NCI-H146 treated with DMSO at 0.1 percent for 48 hours (cell line): ENCODE measurements at regions not wholly inside any gene's neighbourhood (a gene's known extent, or its start where the extent isn't known, plus 50 kb on each side); places are given as distances from the start of the nearest gene placed in this dataset.

ENCODE experiments used
- DNase-seq: peaks from one replicate; lab custom pipeline; 2025; ENCODE audit not compliant: unreplicated experiment; lab: John Stamatoyannopoulos, UW

DNA sequence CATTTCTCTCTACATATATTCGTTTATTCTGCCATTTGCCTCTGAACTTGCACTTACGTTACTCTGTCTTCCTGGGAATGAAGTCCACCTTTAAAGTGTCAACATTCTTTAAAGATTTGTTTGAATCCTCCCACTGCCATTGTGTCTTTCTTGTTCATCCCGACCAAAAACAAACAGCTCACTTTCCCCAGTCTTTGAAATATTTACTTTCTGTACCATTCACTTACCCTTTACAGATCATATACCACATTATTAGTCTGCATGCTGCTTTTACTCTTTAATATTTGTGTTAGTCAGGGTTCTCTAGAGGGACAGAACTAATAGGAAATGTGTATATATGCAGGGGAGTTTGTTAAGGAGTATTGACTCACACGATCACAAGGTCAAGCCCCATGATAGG lies 176.6 kb upstream of the STARD13 start:
- no peak for DNase-seq

DNA sequence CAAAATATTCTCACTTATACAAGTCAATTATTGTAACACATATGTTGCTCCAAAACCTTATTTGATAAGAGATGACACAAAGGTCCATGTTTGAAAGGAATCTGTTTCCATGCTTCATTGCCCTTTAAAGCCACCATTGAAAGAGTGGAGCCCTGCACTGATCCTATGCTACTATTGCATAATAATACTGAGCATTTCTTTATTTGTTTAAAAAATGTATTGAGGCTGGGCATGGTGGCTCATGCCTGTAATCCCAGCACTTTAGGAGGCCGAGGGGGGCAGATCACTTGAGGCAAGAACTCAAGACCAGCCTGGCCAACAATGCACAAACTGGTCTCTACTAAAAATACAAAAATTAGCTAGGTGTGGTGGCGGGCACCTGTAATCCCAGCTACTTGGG lies 178.8 kb upstream of the STARD13 start:
- DNase-seq = no peak

DNA sequence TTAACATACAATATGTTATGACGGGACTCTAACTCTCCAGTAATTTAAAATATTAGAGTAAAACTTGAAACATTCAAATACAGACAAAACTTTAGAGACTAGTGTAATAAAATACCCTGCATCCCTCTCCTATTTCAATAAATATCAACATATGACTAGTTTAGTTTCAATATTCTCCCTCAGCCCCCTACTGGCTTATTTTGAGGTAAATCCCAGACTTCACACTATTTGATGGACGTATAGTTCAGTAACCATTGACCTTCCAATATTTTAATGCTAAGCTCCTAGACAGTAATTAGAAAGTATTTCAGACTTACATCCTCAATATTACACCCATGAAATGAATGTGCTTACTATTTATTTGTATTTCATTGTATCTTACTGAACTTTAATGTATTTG lies 180.7 kb upstream of the STARD13 start:
- DNase-seq = no peak

DNA sequence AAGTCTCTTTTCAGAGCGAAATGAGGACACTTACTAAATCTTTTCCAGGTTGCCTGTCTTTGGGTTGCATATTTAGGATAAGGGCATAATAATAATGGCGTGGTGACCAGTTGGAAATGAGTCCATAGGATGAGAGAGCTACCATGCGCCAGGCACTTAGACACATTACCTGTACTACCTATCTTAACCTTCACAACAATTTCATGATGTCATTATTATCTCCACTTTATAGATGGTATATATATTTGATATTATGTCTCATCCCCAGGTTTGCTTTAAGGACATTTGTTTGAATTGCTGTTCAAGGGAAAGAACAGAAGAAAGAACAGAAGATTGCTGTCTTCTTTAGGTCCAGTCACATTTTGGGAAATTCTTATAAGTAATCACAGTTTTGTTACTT lies 182.0 kb upstream of the STARD13 start:
- no peak for DNase-seq

DNA sequence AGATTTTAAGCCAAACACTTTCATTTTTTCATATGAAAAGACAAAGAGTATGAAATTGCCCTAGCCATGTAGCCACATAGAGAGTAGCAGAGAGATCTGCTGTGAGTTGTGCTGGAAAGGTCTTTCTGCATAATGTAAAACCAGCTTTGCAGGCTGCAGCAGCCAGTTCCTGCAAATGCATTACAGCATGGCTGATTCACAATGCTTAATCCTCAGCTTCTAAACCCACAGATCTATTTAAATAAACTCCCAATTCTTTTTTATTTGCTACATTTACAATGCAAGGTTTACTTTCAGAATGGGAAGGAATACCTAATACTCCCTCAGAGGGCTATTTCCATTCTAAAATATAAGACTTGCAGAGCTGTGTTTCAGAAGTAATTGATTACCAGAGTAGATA lies 185.6 kb upstream of the STARD13 start:
- DNase-seq = no peak

DNA sequence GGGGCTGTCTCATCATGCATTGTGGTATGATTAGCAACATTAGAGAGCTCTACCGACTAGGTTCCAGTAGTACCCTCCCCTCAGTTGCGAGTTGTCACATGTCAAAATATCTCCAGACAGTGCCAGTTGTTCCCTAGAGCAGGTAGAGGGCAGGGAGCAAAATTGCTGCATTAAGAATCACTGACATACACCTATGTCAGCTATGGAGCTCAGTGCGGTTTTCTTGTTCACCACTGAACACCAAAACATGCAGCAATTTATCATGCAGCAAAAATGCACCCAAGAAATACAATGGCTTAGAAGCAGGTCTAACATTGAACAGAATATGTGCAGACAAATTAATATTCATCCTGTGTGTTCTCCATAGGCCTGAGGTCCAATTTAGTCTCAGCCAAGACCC lies 186.9 kb upstream of the STARD13 start:
- DNase-seq = no peak

DNA sequence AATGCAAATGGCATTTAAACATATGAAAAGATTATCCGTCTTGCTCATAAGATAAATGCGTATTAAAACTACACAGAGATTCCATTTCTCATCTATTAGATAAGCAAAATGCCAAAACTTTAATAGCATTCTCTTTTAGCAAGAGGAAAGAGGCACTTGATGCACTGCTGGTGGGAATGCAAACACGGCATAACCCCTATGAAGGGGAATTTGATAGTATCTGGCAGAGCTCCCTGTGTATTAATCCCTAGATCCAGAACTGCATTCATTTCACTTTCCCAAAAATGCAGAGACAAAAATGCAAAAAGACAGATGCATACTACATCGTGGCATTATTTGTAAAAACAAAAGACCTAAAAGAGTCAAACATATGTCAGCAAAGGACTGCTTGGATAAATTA lies 193.6 kb upstream of the STARD13 start:
- DNase-seq = no peak

DNA sequence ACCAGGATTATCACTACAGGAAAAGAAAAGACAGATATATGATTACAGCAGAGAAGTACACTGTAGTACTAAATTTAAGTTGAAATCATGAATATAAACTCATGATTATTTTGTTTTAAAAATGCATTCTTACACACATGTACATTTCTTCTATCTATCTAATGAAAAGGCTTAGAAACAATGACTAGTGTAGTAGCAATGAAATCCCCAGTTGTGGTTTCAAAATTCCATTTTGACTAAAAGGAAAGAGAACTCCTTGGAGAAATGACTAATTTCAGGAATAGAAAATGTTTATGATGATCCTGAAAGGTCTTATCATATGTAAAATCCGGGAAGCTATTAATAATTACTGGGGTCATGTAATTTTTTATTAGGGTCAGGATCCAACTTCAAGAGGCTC lies 195.0 kb upstream of the STARD13 start:
- DNase-seq = no peak

DNA sequence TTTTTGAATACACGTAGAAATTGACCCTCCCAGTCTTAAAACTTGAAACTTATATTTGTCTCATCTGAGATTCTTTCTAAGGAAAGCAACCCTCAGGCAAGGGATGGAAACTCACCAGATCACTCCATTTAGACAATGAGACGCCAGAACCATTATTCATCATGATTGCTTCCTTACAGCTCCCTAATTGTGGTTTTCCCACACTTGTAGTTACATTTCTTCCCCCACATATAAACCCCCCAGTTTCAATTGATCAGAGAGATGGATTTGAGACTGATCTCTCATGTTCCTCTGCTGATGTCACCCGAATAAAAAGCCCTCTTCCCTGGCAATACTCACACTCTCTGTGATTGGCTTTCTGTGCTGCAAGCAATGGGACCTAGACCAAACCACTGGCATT lies 197.9 kb upstream of the STARD13 start:
- DNase-seq = no peak

DNA sequence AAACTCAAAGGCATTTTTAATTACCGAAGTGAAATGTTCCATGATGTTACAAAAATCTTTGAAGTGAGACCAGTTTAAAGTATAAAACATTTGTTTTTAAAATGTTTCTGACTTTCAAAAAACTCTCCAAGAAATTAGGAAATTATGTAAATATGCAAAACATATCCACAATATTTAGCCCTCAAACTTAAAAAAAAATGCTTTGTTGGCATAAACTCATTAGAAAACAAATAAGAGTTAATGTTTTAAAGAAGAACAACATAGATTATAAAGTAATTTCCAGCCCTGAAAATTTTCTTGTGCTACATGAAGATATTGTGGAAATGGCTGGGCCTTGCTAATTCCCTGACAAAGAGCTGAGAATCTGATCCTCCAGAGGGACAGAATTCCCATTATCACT lies 199.7 kb upstream of the STARD13 start:
- no peak for DNase-seq

DNA sequence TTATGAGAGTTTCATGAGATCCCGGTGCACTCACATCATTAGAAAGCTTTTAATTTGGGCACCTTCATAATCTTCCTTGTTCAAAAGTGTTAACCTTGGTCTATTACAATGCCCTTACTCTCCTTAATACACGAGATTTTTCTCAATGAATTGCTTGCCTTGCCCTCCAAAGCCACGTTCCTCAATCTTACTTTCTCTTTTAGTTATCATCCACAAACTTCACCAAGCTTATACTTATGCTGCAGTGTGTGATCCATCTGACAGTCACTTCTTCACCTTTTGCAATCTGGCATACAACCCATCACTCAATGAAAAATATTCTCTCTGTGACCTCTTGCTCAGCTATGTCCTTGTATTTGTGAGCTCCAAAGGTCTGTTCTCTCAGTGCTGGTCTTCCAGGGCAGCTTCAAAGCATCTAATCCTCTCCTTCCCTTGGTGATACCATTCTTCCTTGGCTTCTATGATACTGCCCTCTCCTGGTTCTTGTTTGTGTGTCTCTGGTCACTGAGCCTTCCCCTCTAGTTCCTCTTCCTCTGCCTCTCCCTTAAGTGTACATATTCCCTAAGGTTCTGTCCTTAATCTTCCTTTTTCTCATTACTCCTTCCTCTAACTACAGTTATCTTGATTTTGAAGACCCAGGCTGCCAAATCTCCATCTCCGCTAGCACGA lies 202.2 kb upstream of the STARD13 start:
- DNase-seq = peak; percentile 37

DNA sequence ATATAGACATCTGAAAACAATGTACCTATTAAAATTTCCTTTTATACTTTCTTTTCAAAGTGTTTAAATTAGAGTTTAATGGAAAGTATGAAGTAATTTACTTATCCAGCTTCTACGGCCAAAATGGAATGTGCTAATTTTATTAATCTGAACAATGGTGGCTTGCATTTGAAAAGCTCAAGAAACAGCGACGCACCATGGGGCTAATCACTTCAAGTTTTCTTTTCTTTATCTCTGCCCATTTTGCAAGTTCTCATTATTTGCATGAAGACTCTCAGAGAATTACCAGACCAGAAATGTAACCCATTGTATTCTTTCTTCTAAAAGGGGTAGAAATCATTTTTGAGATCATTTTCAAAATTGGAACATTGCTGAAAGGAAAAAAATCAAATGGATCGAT lies 204.0 kb upstream of the STARD13 start:
- DNase-seq = no peak

DNA sequence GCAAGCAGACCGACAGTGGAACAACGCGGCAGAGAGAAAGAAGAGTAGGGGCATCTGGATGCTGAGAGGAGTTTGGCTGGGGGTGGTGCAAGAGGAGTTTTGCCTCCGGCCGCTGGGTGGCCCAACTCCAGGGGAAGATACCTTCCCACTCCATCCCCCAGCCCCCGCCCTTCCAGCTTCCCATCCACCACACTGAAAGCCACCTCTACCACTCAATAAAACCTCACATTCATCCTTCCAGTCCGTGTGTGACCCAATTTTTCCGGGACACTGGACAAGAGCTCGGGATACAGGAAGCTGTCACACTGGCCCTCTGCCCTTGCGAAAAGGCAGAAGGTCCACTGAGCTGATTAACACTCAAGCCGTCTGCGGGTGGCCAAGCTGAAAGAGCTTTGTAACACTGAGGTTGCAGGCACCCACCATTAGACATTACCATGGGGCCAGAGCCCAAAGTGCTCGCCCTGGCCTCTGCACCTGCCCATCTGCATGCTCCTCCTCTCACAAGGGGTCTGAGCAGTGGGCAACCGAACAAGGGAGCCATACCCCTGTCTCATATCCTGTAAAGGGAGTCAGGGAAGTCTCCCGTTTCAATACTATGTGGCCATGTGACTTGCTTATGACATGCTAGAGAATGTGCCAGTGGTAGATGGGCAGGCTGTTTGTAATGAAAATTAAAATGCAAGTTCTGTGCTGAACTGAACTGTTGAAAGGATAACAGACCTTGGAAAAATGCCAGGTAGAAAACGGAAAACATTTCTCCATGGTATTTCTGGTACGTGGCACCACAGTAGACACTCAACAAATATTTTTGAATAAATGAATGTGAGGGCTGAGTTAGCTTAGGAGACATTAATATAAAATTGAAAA lies 205.1 kb upstream of the STARD13 start:
- DNase-seq = no peak

DNA sequence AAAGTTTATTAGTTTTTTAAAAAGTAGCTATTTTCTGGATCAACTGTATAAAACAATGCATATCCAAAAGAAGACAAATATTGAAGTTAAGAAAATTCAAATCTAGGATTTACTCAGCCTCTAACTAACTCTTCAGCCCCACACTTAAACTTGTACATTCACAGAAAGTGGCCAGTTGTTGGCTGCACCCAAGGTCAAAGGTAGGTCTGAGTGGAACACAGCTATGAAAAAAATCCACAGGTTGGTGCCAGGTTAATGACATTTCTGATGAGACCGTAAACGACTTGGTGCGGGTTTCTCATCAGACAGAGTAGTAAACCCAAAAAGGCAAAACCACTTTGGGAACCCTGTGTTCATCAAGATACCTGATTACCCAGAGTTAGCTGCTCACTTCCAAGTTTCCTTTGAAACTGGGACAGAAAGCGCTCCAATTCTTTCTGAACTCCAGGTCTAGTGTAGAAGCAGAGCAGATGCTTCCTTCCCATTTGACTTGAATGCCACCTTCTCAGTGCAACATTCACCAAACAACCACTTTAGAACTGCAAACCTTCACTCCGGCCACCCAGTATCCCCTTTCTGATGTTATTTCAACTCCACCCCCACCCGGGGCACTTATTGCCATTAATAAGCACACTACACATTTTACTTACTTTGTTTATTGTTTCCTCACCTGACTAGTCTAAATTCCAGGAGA lies 208.3 kb upstream of the STARD13 start:
- no peak for DNase-seq

DNA sequence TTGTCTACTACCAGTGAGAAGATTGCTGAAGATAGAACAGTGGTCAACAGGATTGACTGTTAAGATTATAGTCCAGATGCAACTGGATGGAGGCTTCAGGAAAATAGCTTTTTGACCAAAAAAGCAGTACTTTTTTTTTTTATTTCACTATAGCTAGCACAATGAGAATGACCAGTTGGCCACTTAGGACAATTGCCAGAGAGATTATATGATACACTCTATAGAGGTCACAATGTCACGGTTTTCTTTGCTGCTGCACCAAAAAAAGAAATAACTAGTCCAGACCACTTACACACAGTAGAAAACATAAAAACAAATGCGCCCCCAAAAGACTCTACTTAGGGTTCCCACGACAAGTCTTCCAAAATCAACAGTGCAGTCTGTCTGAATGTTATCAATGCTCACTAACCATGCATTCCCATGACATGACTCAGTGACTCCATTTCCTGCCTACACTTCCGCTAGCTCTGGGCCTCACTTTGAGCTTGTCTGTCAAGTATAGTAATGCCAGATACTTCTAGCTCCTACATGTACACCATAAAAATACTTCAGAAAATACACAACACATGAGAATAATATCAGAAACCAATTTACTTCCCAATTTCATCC lies 209.1 kb upstream of the STARD13 start:
- no peak for DNase-seq

DNA sequence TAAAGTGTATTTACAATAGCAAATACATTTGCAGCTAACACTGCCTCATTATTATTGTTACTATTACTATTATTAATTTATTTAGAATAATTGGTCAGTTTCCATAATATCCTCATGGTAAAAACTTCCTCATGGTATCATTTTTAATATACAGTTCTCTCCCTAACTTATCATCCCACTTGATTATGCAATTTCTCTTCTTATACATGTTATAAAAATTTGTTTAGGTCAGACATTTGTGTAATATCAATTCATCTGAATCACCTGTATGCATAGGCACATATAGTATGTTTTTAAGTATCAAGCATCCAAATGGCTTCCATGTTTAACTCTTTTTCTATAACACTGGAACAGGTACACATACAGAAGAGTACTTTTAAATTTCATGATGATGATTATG lies 210.8 kb upstream of the STARD13 start:
- no peak for DNase-seq

DNA sequence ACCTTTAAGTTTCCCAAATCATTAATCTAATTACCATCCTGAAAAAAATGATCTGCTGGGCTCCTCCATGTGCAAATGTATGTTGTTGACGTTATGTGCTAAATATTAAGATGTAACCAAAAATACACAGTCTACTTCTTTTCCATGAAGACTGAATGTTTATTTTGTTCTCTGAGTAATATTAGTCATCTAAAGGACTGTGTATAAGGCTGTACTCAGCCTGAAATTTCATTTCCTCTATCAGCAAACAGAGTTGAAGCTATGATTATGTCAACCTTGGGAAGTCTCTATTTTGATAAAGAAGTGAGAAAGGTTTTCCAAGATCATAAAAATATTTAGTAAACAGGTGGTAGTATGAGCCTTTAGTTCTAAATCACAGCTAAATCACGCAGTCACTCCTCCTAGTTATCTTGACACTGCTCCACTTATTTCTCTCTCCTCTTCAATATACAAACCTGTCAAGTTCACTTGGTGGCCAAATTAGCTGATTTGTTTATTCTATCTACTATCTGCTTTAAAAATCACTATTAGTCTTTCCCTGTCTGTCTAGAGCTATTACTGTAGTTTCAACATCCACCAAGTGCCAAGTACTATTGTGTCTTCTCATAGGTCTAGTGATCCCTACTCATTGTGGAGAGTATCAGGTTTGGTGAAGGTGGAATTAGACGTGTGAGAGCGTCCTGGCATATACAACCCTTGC lies 211.7 kb upstream of the STARD13 start:
- DNase-seq = peak; percentile 18

DNA sequence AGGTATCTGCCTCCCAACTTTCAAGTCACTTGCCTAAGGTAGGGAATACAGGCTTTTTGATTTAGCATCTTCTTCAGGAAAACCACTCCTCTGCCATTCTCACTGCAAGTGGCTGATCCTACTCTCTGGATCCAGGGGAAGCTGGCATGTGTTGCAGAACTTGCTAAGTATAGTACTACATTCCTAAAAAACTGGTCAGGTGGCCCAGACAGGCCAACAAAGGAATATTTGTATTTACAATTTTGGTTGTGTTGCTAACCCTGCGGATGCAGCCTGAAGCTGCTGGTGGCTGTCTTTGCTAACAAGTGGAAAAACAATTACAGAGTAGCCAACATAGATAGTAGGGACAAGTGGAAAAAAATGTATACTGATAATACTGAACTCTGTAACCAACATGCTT lies 222.5 kb upstream of the STARD13 start:
- DNase-seq = no peak

DNA sequence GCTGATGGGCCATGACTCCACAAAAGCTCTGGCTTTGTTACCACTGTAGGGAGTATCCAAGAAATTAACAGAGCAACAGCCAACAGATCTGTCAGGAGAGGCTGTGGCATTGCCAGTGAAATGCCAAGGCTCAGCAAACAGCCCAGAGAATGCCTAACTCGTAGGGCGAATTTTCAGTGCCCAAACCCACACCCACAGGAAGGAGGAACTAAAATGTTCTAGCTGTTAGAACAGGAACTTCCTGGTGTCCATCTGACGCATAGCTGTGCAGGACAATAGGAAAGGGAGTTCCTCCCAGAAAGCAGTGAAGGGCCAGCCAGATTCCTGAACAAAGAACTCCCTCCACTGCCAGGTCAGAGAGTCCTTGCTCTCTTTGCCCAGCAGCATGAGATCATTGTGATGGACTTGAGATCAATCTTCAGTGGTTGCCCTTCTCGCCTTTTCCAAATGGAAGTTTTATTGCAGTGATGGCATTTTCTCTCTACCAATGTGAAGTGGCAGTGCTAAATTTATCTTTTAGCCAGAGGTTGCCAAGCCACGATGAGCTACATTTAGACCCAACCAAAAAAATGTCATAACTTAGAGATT lies 224.2 kb upstream of the STARD13 start:
- no peak for DNase-seq

DNA sequence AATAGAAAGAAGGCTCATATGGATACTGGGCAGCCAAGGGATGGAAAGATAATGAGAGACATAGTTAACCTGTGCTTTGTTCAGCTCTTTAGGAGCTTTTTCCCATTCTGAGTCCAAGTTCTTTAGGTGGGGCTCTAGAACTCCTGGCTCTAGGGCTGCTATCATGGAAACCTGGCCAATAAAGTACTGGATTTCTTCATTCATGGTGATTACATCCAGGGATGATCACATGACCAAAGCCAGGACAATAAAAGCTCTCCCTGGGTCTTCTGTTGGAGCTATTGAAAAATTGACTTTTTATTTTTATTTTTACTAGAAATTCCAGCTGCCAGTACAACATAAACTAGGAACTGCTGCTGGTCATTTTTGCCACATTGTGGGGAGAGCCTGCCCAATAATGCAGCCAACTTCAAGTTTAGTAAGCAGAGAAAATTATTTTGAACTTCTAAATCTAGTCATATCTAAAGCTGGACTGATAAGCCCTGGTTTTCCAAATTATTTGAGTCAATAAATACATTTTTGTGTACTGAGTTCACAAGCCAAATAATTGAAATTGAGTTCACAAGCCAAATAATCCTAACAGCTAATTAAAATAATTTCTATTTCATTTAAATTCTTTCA lies 224.9 kb upstream of the STARD13 start:
- DNase-seq = no peak
